Activated naive CD8-positive, alpha-beta T cell (primary cell): ENCODE measurements at regions not wholly inside any gene's neighbourhood (a gene's known extent, or its start where the extent isn't known, plus 50 kb on each side); places are given as distances from the start of the nearest gene placed in this dataset.

ENCODE experiments used
- H3K27ac Mint-ChIP-seq: one replicate; pipeline ENCODE4 v1.8.0; 2021; ENCODE audit warnings: mixed read lengths
- H3K27me3 Mint-ChIP-seq: one replicate; pipeline ENCODE4 v1.8.0; 2021; ENCODE audit warnings: mixed read lengths
- H3K36me3 Mint-ChIP-seq: one replicate; pipeline ENCODE4 v1.8.0; 2021; ENCODE audit warnings: mixed read lengths
- H3K4me1 Mint-ChIP-seq: one replicate; pipeline ENCODE4 v1.8.0; 2021; ENCODE audit warnings: low read depth, mixed read lengths
- H3K4me3 Mint-ChIP-seq: one replicate; pipeline ENCODE4 v1.8.0; 2021; ENCODE audit warnings: mild to moderate bottlenecking, mixed read lengths
- H3K9me3 Mint-ChIP-seq: one replicate; pipeline ENCODE4 v1.8.0; 2021; ENCODE audit warnings: low read depth, mixed read lengths

- Mint-ChIP-seq H3K9me3 (no peaks in the 10 kb centered on the region), H3K36me3 (peaks cover 2% of the 10 kb centered on the region), H3K27ac (no peak overlapping the region), H3K4me1 (peaks cover 5% of the 10 kb centered on the region), H3K27me3 (peaks cover 3% of the 10 kb centered on the region), H3K4me3 (no peak overlapping the region)
These were observed 186.0 kb upstream of the ADRA1B start for GRCh38 chr5:159730285-159730684.

- Mint-ChIP-seq H3K36me3 (peaks cover 2% of the 10 kb centered on the region), H3K4me1 (peaks cover 5% of the 10 kb centered on the region), H3K27me3 (peaks cover 3% of the 10 kb centered on the region), H3K27ac (no peak overlapping the region), H3K9me3 (no peaks in the 10 kb centered on the region), H3K4me3 (no peak overlapping the region)
These were observed 184.1 kb upstream of the ADRA1B start for GRCh38 chr5:159732220-159732619.

- H3K27me3 Mint-ChIP-seq = peaks cover 7% of the 10 kb centered on the region
- no peak overlapping the region for H3K4me3 Mint-ChIP-seq
- no peak overlapping the region for H3K27ac Mint-ChIP-seq
- no peaks in the 10 kb centered on the region for H3K9me3 Mint-ChIP-seq
- H3K36me3 Mint-ChIP-seq = peaks cover 2% of the 10 kb centered on the region
- peaks cover 5% of the 10 kb centered on the region for H3K4me1 Mint-ChIP-seq
These were observed 181.9 kb upstream of the ADRA1B start for GRCh38 chr5:159734366-159734765.

- Mint-ChIP-seq H3K4me3 (no peak overlapping the region), H3K27ac (no peak overlapping the region), H3K9me3 (no peaks in the 10 kb centered on the region), H3K4me1 (peaks cover 5% of the 10 kb centered on the region), H3K36me3 (peaks cover 2% of the 10 kb centered on the region), H3K27me3 (peaks cover 7% of the 10 kb centered on the region)
These were observed 181.2 kb upstream of the ADRA1B start for GRCh38 chr5:159735036-159735435.

- Mint-ChIP-seq H3K27ac (no peak overlapping the region), H3K36me3 (peaks cover 2% of the 10 kb centered on the region), H3K4me3 (no peak overlapping the region), H3K27me3 (peaks cover 10% of the 10 kb centered on the region), H3K9me3 (no peaks in the 10 kb centered on the region), H3K4me1 (peaks cover 5% of the 10 kb centered on the region)
These were observed 180.3 kb upstream of the ADRA1B start for GRCh38 chr5:159735749-159736660.

GRCh38 chr5:159736844-159737243, 179.4 kb upstream of the ADRA1B start:
- Mint-ChIP-seq H3K36me3 (peaks cover 2% of the 10 kb centered on the region), H3K27ac (no peak overlapping the region), H3K9me3 (no peaks in the 10 kb centered on the region), H3K4me3 (no peak overlapping the region), H3K4me1 (peaks cover 5% of the 10 kb centered on the region), H3K27me3 (peaks cover 10% of the 10 kb centered on the region)

GRCh38 chr5:159737263-159737662, 179.0 kb upstream of the ADRA1B start:
- Mint-ChIP-seq H3K27me3 (peaks cover 10% of the 10 kb centered on the region), H3K9me3 (no peaks in the 10 kb centered on the region), H3K36me3 (peaks cover 2% of the 10 kb centered on the region), H3K4me1 (peaks cover 5% of the 10 kb centered on the region), H3K4me3 (no peak overlapping the region), H3K27ac (no peak overlapping the region)

GRCh38 chr5:159741829-159742322, 174.4 kb upstream of the ADRA1B start:
- no peak overlapping the region for H3K27ac Mint-ChIP-seq
- H3K36me3 Mint-ChIP-seq = no peaks in the 10 kb centered on the region
- H3K9me3 Mint-ChIP-seq = no peaks in the 10 kb centered on the region
- H3K27me3 Mint-ChIP-seq = peaks cover 7% of the 10 kb centered on the region
- H3K4me1 Mint-ChIP-seq = no peaks in the 10 kb centered on the region
- H3K4me3 Mint-ChIP-seq = no peak overlapping the region

- H3K27me3 Mint-ChIP-seq = peaks cover 7% of the 10 kb centered on the region
- H3K4me1 Mint-ChIP-seq = no peaks in the 10 kb centered on the region
- no peaks in the 10 kb centered on the region for H3K36me3 Mint-ChIP-seq
- H3K9me3 Mint-ChIP-seq = no peaks in the 10 kb centered on the region
- H3K4me3 Mint-ChIP-seq = no peak overlapping the region
- no peak overlapping the region for H3K27ac Mint-ChIP-seq
These were observed 173.0 kb upstream of the ADRA1B start for GRCh38 chr5:159743234-159743633.

GRCh38 chr5:159746707-159747106, 169.6 kb upstream of the ADRA1B start:
- Mint-ChIP-seq H3K9me3 (no peaks in the 10 kb centered on the region), H3K27ac (no peak overlapping the region), H3K27me3 (no peaks in the 10 kb centered on the region), H3K4me3 (no peak overlapping the region), H3K36me3 (peaks cover 4% of the 10 kb centered on the region), H3K4me1 (peaks cover 16% of the 10 kb centered on the region)

- Mint-ChIP-seq H3K4me3 (no peak overlapping the region), H3K9me3 (peaks cover 12% of the 10 kb centered on the region), H3K36me3 (peaks cover 9% of the 10 kb centered on the region), H3K27me3 (no peaks in the 10 kb centered on the region), H3K4me1 (peaks cover 16% of the 10 kb centered on the region), H3K27ac (no peak overlapping the region)
These were observed 167.1 kb upstream of the ADRA1B start for GRCh38 chr5:159749146-159749545.

- Mint-ChIP-seq H3K4me3 (no peak overlapping the region), H3K36me3 (peaks cover 9% of the 10 kb centered on the region), H3K9me3 (peaks cover 12% of the 10 kb centered on the region), H3K27me3 (no peaks in the 10 kb centered on the region), H3K4me1 (peaks cover 16% of the 10 kb centered on the region), H3K27ac (no peak overlapping the region)
These were observed 166.1 kb upstream of the ADRA1B start for GRCh38 chr5:159750226-159750625.

- H3K4me3 Mint-ChIP-seq = no peak overlapping the region
- peaks cover 12% of the 10 kb centered on the region for H3K9me3 Mint-ChIP-seq
- peaks cover 16% of the 10 kb centered on the region for H3K4me1 Mint-ChIP-seq
- H3K27ac Mint-ChIP-seq = no peak overlapping the region
- H3K27me3 Mint-ChIP-seq = no peaks in the 10 kb centered on the region
- peaks cover 9% of the 10 kb centered on the region for H3K36me3 Mint-ChIP-seq
These were observed 164.8 kb upstream of the ADRA1B start for GRCh38 chr5:159751459-159751858.

- H3K4me3 Mint-ChIP-seq = no peak overlapping the region
- H3K4me1 Mint-ChIP-seq = peaks cover 16% of the 10 kb centered on the region
- peaks cover 12% of the 10 kb centered on the region for H3K9me3 Mint-ChIP-seq
- peaks cover 9% of the 10 kb centered on the region for H3K36me3 Mint-ChIP-seq
- no peaks in the 10 kb centered on the region for H3K27me3 Mint-ChIP-seq
- no peak overlapping the region for H3K27ac Mint-ChIP-seq
These were observed 163.5 kb upstream of the ADRA1B start for GRCh38 chr5:159752622-159753275.

- H3K36me3 Mint-ChIP-seq = no peaks in the 10 kb centered on the region
- H3K27ac Mint-ChIP-seq = no peak overlapping the region
- no peaks in the 10 kb centered on the region for H3K27me3 Mint-ChIP-seq
- no peak overlapping the region for H3K4me3 Mint-ChIP-seq
- no peaks in the 10 kb centered on the region for H3K9me3 Mint-ChIP-seq
- peaks cover 2% of the 10 kb centered on the region for H3K4me1 Mint-ChIP-seq
These were observed 158.1 kb upstream of the ADRA1B start for GRCh38 chr5:159758189-159758588.
